Lower leg skin (tissue), 3 donors: ENCODE measurements at regions not wholly inside any gene's neighbourhood (a gene's known extent, or its start where the extent isn't known, plus 50 kb on each side); places are given as distances from the start of the nearest gene placed in this dataset.

Experiments
- POLR2A ChIP-seq, 2 donors: fragments of 450-650 bp; IDR thresholded peaks; one replicate each; pipeline ENCODE4 v1.6.1; 2016 to 2017; ENCODE audit warnings: antibody characterized with exemption in 2 of 2, mild to moderate bottlenecking in 1 of 2, moderate library complexity in 1 of 2
- TF ChIP-seq, protein P1 (sequence below), 3 donors: fragments of 450-650 bp; IDR thresholded peaks; one replicate each; pipeline ENCODE4 v1.5.1; 2016; ENCODE audit warnings: antibody characterized with exemption in 3 of 3, mild to moderate bottlenecking in 3 of 3, moderate library complexity in 2 of 3

DNA sequence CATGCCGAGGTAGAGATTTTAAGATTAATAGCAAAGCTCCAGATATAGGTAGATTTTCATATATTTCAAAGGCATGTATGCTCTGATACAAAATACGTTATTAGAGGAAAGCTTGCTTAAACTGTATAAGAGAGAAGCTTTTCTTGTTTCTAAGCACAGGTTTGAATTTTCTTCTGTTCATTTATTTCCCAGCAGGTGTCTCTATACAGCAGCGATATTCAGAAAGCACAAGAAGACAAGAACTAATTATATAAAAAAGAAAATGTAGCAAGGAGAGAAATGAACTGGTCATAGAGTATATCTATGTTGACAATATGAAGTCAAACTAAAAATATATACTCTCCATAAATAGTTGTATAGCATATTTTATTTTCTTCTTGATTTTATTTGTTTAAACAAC lies 307.4 kb upstream of the NOVA1 start:
- TF ChIP-seq POLR2A (IDR thresholded peaks at IDR 0.05) = no peak
- TF ChIP-seq, protein P1, sequence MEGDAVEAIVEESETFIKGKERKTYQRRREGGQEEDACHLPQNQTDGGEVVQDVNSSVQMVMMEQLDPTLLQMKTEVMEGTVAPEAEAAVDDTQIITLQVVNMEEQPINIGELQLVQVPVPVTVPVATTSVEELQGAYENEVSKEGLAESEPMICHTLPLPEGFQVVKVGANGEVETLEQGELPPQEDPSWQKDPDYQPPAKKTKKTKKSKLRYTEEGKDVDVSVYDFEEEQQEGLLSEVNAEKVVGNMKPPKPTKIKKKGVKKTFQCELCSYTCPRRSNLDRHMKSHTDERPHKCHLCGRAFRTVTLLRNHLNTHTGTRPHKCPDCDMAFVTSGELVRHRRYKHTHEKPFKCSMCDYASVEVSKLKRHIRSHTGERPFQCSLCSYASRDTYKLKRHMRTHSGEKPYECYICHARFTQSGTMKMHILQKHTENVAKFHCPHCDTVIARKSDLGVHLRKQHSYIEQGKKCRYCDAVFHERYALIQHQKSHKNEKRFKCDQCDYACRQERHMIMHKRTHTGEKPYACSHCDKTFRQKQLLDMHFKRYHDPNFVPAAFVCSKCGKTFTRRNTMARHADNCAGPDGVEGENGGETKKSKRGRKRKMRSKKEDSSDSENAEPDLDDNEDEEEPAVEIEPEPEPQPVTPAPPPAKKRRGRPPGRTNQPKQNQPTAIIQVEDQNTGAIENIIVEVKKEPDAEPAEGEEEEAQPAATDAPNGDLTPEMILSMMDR (IDR thresholded peaks at IDR 0.05) = no peak
